A673 (cell line): ENCODE measurements at regions not wholly inside any gene's neighbourhood (a gene's known extent, or its start where the extent isn't known, plus 50 kb on each side); places are given as distances from the start of the nearest gene placed in this dataset.

Source experiments
- BruUV-seq: library from RNA; stranded (reverse); fragments of 400-500 nt; replicated peaks from 2 replicates; lab custom pipeline; 2021; lab: Mats Ljungman, UMichigan
- CTCF ChIA-PET: fragments of 300-600 bp; sonication (Branson Sonifier 250); formaldehyde crosslinking; loops from one replicate; lab custom pipeline; 2022; ENCODE audit warnings: antibody characterized with exemption; lab: Charles Lee
- POLR2A ChIA-PET: fragments of 300-600 bp; sonication (Branson Sonifier 250); formaldehyde crosslinking; loops from one replicate; lab custom pipeline; 2022; ENCODE audit warnings: antibody characterized with exemption; ENCODE audit not compliant: low non-redundant PET; lab: Charles Lee
- DNase-seq: peaks from one replicate; pipeline ENCODE4 v3.0.0-alpha.2; 2015; ENCODE audit warnings: low spot score
- H3K27ac ChIP-seq: fragments of 200-600 bp; sonication (generic); 2 replicates; pipeline ENCODE4 v1.5.1; 2016; ENCODE audit warnings: mixed run types, low read depth, mild to moderate bottlenecking, mixed read lengths, antibody characterized with exemption, low read length; ENCODE audit not compliant: poor library complexity, severe bottlenecking
- H3K27me3 ChIP-seq: fragments of 200-600 bp; sonication (generic); replicated peaks from 2 replicates; pipeline ENCODE4 v1.6.1; 2017; ENCODE audit warnings: mixed run types, low read depth, mild to moderate bottlenecking, mixed read lengths, antibody characterized with exemption, low read length; ENCODE audit not compliant: insufficient read depth, poor library complexity
- H3K36me3 ChIP-seq: fragments of 200-600 bp; sonication (generic); 2 replicates; pipeline ENCODE4 v1.6.1; 2016; ENCODE audit warnings: mixed run types, mild to moderate bottlenecking, mixed read lengths, antibody characterized with exemption, low read length; ENCODE audit not compliant: insufficient read depth, poor library complexity, severe bottlenecking
- H3K4me1 ChIP-seq: fragments of 200-600 bp; sonication (generic); 2 replicates; pipeline ENCODE4 v1.6.1; 2017; ENCODE audit warnings: mixed run types, mild to moderate bottlenecking, mixed read lengths, antibody characterized with exemption, low read length; ENCODE audit not compliant: insufficient read depth, poor library complexity, severe bottlenecking
- H3K4me3 ChIP-seq: fragments of 200-600 bp; sonication (generic); 2 replicates; pipeline ENCODE4 v1.5.1; 2016; ENCODE audit warnings: low read depth, mixed run types, mild to moderate bottlenecking, mixed read lengths, low read length; ENCODE audit not compliant: poor library complexity, severe bottlenecking
- H3K9me3 ChIP-seq: fragments of 200-600 bp; sonication (generic); 2 replicates; pipeline ENCODE4 v1.6.1; 2016; ENCODE audit warnings: mixed run types, low read depth, mild to moderate bottlenecking, mixed read lengths, antibody characterized with exemption, low read length; ENCODE audit not compliant: poor library complexity, severe bottlenecking
- CTCF ChIP-seq: fragments of 300-800, 200-600 bp; sonication (generic); conservative IDR thresholded peaks from 2 replicates; pipeline ENCODE4 v1.5.1; 2017; ENCODE audit warnings: low read depth, mild to moderate bottlenecking, antibody characterized with exemption, low read length, moderate library complexity, mixed read lengths
- EZH2 ChIP-seq: fragments of 200-600 bp; sonication (generic); IDR thresholded peaks from 2 replicates; pipeline ENCODE4 v1.6.1; 2017; ENCODE audit warnings: borderline replicate concordance, low read depth, mild to moderate bottlenecking, mixed read lengths, antibody characterized with exemption, low read length; ENCODE audit not compliant: poor library complexity, severe bottlenecking
- intact Hi-C: fragments of 100-400 bp; cut with micrococcal nuclease; formaldehyde crosslinking; loops from one replicate; pipeline ENCODE4 v1.10.0; 2022; ENCODE audit not compliant: unreplicated experiment

- ChIA-PET CTCF (no interaction called here), POLR2A (no interaction called here)
- TF ChIP-seq CTCF, result no peak
- no peak for TF ChIP-seq EZH2
- no peaks in the 10 kb centered on the region for H3K27me3 ChIP-seq
- no TSS peak for BruUV-seq
- H3K4me1 ChIP-seq, result no peaks in the 10 kb centered on the region
- DNase-seq, result no peak
- intact Hi-C loops, result no loop called here
- H3K36me3 ChIP-seq, result no peaks in the 10 kb centered on the region
- H3K4me3 ChIP-seq, result no peak overlapping the region
- H3K9me3 ChIP-seq, result no peaks in the 10 kb centered on the region
- H3K27ac ChIP-seq, result no peak overlapping the region
Measured at GRCh38 chr7:109997837-109998236, 1093.1 kb upstream of the LRRN3 start.

- POLR2A ChIA-PET, result no interaction called here
- intact Hi-C loops, result no loop called here
Measured at GRCh38 chr7:110001254-110001938, 1089.5 kb upstream of the LRRN3 start.

GRCh38 chr7:110003827-110004226, 1087.1 kb upstream of the LRRN3 start:
- no TSS peak for BruUV-seq
- POLR2A ChIA-PET, result no interaction called here
- no peaks in the 10 kb centered on the region for H3K27me3 ChIP-seq

More at GRCh38 chr7:110001254-110001938, 1089.5 kb upstream of the LRRN3 start:
- no peaks in the 10 kb centered on the region for H3K9me3 ChIP-seq
- TF ChIP-seq CTCF, result no peak
- no peak for TF ChIP-seq EZH2
- no peak overlapping the region for H3K4me3 ChIP-seq
- no peak for DNase-seq
- no TSS peak for BruUV-seq
- H3K27me3 ChIP-seq, result no peaks in the 10 kb centered on the region
- H3K36me3 ChIP-seq, result no peaks in the 10 kb centered on the region
- no peaks in the 10 kb centered on the region for H3K4me1 ChIP-seq
- no peak overlapping the region for H3K27ac ChIP-seq
- CTCF ChIA-PET, result no interaction called here

More at GRCh38 chr7:110003827-110004226, 1087.1 kb upstream of the LRRN3 start:
- Histone ChIP-seq H3K4me1 (no peaks in the 10 kb centered on the region), H3K9me3 (no peaks in the 10 kb centered on the region), H3K27ac (no peak overlapping the region), H3K4me3 (no peak overlapping the region), H3K36me3 (no peaks in the 10 kb centered on the region)
- intact Hi-C loops, result no loop called here
- TF ChIP-seq CTCF (no peak), EZH2 (no peak)
- DNase-seq, result no peak
- CTCF ChIA-PET, result no interaction called here
